ENCODE measurements at regions not wholly inside any gene's neighbourhood (a gene's known extent, or its start where the extent isn't known, plus 50 kb on each side); places are given as distances from the start of the nearest gene placed in this dataset.

DNA sequence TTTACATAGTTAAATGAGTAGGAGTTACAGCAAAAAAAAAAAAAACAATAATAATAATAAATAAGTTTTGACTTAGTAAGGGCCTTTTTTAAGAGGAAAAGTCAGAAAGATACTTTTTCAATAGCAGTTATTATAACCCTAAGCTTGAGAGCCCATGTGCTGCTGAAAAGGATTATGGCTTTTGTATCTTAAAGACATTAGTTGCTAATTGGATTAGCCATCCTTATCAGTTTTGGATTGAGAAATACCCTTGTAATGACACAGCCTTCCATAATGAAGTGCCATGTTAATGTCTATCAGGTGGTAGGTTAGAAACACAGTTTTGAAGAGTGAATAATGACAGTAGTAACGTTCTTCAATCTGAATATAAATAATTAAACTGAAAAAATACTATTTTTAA, 554.0 kb downstream of the RIT2 start:
- TF ChIP-seq POLR2A (IDR thresholded peaks at IDR 0.05): no peak
- TF ChIP-seq, protein P1, sequence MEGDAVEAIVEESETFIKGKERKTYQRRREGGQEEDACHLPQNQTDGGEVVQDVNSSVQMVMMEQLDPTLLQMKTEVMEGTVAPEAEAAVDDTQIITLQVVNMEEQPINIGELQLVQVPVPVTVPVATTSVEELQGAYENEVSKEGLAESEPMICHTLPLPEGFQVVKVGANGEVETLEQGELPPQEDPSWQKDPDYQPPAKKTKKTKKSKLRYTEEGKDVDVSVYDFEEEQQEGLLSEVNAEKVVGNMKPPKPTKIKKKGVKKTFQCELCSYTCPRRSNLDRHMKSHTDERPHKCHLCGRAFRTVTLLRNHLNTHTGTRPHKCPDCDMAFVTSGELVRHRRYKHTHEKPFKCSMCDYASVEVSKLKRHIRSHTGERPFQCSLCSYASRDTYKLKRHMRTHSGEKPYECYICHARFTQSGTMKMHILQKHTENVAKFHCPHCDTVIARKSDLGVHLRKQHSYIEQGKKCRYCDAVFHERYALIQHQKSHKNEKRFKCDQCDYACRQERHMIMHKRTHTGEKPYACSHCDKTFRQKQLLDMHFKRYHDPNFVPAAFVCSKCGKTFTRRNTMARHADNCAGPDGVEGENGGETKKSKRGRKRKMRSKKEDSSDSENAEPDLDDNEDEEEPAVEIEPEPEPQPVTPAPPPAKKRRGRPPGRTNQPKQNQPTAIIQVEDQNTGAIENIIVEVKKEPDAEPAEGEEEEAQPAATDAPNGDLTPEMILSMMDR (IDR thresholded peaks at IDR 0.05): no peak
